Spinal cord (tissue), 9 donors: ENCODE measurements at regions not wholly inside any gene's neighbourhood (a gene's known extent, or its start where the extent isn't known, plus 50 kb on each side); places are given as distances from the start of the nearest gene placed in this dataset.

ENCODE experiments used
- DNase-seq, 6 donors: peaks; one replicate each; pipeline versions ENCODE4 v3.0.0 to v3.0.0-alpha.2; 2013 to 2015; ENCODE audit warnings: low spot score in 6 of 6, low read depth in 4 of 6
- H3K27ac ChIP-seq: one replicate; pipeline ENCODE4 v1.5.1; 2013; ENCODE audit warnings: low read depth, low read length, control low read depth
- H3K27me3 ChIP-seq: one replicate; pipeline ENCODE4 v1.6.1; 2013; ENCODE audit warnings: low read length; ENCODE audit not compliant: control insufficient read depth, insufficient read depth
- H3K36me3 ChIP-seq: one replicate; pipeline ENCODE4 v1.6.1; 2013; ENCODE audit warnings: low read length; ENCODE audit not compliant: control insufficient read depth, insufficient read depth
- H3K4me1 ChIP-seq: one replicate; pipeline ENCODE4 v1.6.1; 2013; ENCODE audit warnings: low read length; ENCODE audit not compliant: control insufficient read depth, insufficient read depth
- H3K4me3 ChIP-seq: one replicate; pipeline ENCODE4 v1.5.1; 2013; ENCODE audit warnings: low read depth, low read length, control low read depth
- H3K9me3 ChIP-seq: one replicate; pipeline ENCODE4 v1.6.1; 2013; ENCODE audit warnings: low read length; ENCODE audit not compliant: control insufficient read depth, insufficient read depth
- WGBS: methylation state at CpG from one replicate; pipeline ENCODE4 v1.1.5; 2013; ENCODE audit warnings: missing lambda C conversion rate; ENCODE audit not compliant: insufficient coverage; 5-methylcytosine and 5-hydroxymethylcytosine counted together
- donor health status: healthy.

DNA sequence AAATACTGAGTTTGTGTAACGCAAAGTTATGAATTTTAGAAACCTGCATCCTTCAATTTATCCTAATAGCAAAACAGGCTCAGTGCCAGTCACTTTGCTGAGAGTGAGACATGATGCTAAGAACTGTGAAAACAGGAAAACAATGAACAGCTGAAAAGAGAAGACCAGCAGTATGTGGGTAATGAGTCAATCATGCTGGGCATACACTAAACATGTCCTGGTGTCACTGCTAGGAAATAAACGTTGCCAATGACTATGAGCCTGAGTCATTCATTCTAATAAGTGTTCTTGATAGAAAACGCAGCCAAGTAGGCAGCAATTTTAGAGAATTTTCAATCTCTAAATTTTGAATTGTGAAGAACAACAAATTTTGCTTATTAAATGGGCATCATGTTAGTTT, 237.3 kb downstream of the GALR1 start:
- no peaks in the 10 kb centered on the region for H3K36me3 ChIP-seq
- H3K4me1 ChIP-seq = no peaks in the 10 kb centered on the region
- no peaks in the 10 kb centered on the region for H3K9me3 ChIP-seq
- no peak overlapping the region for H3K27ac ChIP-seq
- H3K27me3 ChIP-seq = no peaks in the 10 kb centered on the region
- no peak for DNase-seq
- WGBS = no CpG with 5 or more reads among the region's 3 CpGs
- no peak overlapping the region for H3K4me3 ChIP-seq

DNA sequence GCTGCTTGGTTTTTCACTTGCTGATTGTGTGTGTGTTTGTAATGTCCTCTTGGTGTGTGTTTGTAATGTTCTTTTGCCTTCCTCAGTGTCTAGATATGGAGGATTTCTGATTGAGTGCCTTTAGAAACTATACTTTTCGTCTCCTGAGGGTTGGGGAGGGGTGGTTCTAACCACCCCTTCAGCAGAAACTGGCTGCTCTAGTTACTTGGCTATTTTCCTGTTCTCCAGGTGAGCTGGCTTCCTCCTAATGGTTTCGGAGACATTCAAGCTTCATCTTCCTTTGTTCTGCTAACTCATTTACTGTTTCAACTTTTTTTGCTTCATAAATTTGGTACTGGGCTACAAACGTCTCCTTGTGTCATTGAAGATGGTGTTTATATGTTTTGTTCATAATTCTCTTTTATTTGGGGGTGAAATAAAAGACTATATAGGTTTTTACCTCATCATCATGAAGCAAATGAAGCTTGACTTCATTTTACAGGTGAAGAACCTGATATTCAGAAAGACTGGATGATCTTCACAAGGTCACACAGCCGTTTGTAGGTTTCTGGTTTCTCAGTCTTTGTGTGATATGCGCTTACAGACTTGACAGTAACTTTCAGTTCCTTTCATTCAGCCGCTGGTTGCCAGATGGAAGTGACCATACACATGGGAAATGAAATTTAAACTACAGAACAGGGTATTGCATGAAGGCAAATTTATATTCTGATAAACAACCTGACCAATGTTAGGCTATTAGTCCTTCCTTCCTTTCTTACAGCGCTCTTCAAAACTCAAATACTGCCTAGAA, 238.5 kb downstream of the GALR1 start:
- H3K4me3 ChIP-seq = no peak overlapping the region
- 100% methylated on average over 2 of the region's 7 CpGs for WGBS
- H3K27me3 ChIP-seq = no peaks in the 10 kb centered on the region
- no peak overlapping the region for H3K27ac ChIP-seq
- no peaks in the 10 kb centered on the region for H3K4me1 ChIP-seq
- no peak for DNase-seq
- H3K36me3 ChIP-seq = no peaks in the 10 kb centered on the region
- no peaks in the 10 kb centered on the region for H3K9me3 ChIP-seq

DNA sequence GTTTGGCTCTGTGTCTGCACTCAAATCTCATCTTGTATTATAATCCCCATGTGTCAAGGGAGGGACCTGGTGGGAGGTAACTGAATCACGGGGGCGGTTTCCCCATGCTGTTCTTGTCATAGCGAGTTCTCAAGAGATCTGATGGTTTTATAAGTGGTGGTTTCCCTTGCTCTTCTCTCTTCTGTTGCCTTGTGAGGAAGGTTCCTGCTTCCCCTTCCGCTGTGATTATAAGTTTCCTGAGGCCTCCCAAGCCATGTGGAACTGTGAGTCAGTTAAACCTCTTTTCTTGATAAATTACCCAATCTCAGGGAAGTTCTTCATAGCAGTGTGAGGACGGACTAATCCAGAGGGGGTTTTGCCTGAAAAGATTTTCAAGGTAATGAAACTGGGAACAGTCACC, 245.4 kb downstream of the GALR1 start:
- no peaks in the 10 kb centered on the region for H3K27me3 ChIP-seq
- H3K4me1 ChIP-seq = no peaks in the 10 kb centered on the region
- no CpG with 5 or more reads among the region's 5 CpGs for WGBS
- no peaks in the 10 kb centered on the region for H3K9me3 ChIP-seq
- no peaks in the 10 kb centered on the region for H3K36me3 ChIP-seq
- no peak overlapping the region for H3K4me3 ChIP-seq
- H3K27ac ChIP-seq = no peak overlapping the region
- DNase-seq = no peak

DNA sequence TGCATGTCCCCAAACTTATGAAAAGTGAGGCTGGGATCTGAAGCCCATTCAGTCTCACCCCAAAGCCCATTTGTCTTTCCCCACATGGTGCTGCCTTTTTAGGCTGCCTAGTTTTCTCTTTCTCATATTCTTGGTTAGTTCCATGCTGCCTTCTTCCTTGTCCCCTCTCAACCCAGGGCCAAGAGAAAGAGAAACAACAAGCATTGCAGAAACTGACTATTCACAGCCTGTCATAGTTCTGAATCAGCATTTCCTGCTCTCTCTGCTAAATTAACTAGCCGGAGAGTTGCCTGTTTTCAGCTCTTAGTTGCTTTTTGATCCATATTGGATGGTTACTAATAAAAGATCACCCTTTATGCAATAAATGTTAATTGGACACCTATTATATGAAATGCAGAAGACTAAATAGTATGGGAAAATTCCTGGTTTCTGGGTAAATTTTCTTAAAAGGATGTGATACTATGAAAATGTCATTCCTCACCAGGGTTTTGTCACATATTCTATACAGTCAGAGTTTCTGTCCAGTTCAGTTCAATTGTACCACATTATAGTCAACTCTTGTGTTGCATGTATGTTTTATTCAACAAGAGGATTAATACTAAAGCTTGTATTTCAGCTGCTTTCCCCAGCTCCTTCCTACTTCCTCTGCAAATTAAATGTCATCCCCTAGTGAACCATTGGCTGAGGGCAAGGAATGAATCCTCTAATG, 246.5 kb downstream of the GALR1 start:
- no peaks in the 10 kb centered on the region for H3K4me1 ChIP-seq
- WGBS = no CpG with 5 or more reads among the region's 1 CpG
- no peak overlapping the region for H3K27ac ChIP-seq
- H3K27me3 ChIP-seq = no peaks in the 10 kb centered on the region
- peak in 1 of 6 donors; percentile 53 for DNase-seq
- no peak overlapping the region for H3K4me3 ChIP-seq
- no peaks in the 10 kb centered on the region for H3K36me3 ChIP-seq
- no peaks in the 10 kb centered on the region for H3K9me3 ChIP-seq

DNA sequence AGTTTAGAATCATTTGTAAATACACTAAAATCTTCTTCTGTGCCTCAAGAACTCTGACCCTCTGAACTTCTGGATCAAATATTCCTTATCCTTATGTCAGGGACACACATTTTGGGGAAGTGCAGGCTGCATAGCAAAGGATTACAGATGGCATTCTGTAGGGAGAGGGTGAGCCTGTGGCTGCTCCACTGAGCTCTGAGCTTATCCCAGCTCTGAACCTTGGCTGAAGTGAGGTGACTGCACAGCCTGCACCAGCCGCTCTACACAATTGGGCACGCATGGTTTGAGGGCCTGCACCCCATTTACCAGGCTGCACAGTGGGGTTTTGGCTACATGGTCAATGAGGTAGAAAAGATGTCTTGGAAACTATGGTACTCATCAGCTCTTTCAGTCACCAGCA, 251.6 kb downstream of the GALR1 start:
- Histone ChIP-seq H3K9me3 (no peaks in the 10 kb centered on the region), H3K4me1 (no peaks in the 10 kb centered on the region), H3K27me3 (no peaks in the 10 kb centered on the region), H3K4me3 (no peak overlapping the region), H3K36me3 (no peaks in the 10 kb centered on the region), H3K27ac (no peak overlapping the region)
- no peak for DNase-seq
- WGBS = 50% methylated on average over 1 of the region's 2 CpGs

DNA sequence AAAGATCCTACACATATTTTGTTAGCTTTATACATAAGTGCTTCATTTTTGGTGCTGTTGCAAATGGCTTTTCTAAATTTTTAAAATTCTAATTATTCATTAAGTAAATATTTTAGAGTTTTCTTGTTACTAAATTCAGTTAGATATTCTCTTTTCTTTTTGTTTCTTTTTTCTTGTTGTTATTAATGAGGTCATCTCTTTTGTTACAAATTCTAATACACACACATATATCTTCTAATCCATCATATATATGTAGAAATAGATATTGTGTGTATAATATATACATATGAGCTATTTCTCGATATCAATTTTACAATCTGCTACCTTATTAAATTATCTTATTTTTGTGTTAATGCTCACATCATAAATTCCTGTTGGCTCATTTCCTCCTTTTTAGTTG, 255.9 kb downstream of the GALR1 start:
- DNase-seq = no peak
- WGBS = no CpG with 5 or more reads among the region's 1 CpG
- Histone ChIP-seq H3K9me3 (peaks cover 4% of the 10 kb centered on the region), H3K27me3 (no peaks in the 10 kb centered on the region), H3K36me3 (no peaks in the 10 kb centered on the region), H3K4me1 (no peaks in the 10 kb centered on the region), H3K4me3 (no peak overlapping the region), H3K27ac (no peak overlapping the region)

DNA sequence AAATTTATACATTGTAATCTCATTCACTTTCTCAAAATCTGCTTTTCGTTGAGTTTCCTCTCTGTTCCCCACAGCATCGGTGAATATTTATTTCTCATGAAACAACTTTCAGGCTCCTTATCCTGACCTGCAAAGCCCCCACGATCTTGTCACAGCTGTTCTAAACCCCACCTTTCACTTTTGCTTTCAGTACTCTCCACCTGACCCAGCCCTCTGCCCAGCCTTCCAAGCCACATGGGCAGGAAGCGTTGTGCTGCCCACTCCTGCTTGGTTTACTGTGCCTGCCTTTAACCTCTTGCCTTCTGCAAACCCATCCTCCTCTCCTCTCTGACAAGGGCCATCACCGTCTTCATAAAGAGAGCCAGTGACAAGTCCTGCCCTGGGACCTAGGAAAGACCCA, 262.5 kb downstream of the GALR1 start:
- Histone ChIP-seq H3K4me1 (no peaks in the 10 kb centered on the region), H3K4me3 (no peak overlapping the region), H3K27me3 (no peaks in the 10 kb centered on the region), H3K36me3 (no peaks in the 10 kb centered on the region), H3K27ac (no peak overlapping the region), H3K9me3 (peaks cover 6% of the 10 kb centered on the region)
- 100% methylated on average over 5 of the region's 5 CpGs for WGBS
- no peak for DNase-seq

DNA sequence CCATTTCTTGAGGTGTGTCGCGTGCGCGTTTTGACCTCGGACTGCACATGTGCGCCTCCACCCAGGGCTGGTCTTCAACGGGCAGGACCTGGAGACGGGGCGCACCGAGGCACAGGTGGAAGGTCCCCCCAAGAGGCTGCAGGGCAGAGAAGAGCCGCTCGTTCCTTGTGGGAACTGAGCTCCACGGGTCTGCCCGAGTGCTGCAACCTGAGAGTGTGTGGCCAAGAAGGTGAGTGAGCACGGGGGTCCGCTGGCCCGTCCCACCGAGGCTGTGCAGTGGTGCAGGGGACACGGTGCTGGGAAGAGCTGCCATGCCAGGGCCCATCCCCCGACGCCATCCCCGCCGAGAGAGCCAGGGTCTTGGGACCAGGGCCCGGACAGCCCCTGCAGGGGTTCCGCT, 268.3 kb downstream of the GALR1 start:
- WGBS = 93% methylated on average over 25 of the region's 25 CpGs
- Histone ChIP-seq H3K27me3 (no peaks in the 10 kb centered on the region), H3K36me3 (no peaks in the 10 kb centered on the region), H3K27ac (no peak overlapping the region), H3K4me3 (no peak overlapping the region), H3K4me1 (no peaks in the 10 kb centered on the region), H3K9me3 (peaks cover 3% of the 10 kb centered on the region)
- DNase-seq = no peak

DNA sequence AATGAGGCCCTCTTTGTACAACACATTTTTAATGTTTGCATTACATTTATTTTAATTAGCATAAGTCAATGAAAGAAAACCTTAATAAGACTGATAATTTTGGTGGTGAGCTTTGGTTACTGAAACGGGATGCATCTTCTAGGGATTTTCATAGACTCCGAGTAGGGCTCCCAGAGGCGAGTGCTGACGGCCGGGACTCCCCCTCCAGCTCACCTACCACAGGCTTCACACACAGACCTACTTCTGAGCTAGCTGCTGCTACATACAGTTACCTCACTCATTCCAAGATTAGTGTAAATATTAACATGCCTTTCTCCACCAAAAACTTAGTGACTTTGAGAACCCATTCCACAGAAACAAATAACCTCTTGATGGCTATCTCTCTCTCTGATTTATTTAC, 271.1 kb downstream of the GALR1 start:
- no peaks in the 10 kb centered on the region for H3K27me3 ChIP-seq
- no peaks in the 10 kb centered on the region for H3K36me3 ChIP-seq
- no peak overlapping the region for H3K4me3 ChIP-seq
- no peak for DNase-seq
- no peaks in the 10 kb centered on the region for H3K4me1 ChIP-seq
- H3K27ac ChIP-seq = no peak overlapping the region
- 95% methylated on average over 3 of the region's 5 CpGs for WGBS
- no peaks in the 10 kb centered on the region for H3K9me3 ChIP-seq
